Mesodermal cell (in vitro differentiated cells): ENCODE measurements at regions not wholly inside any gene's neighbourhood (a gene's known extent, or its start where the extent isn't known, plus 50 kb on each side); places are given as distances from the start of the nearest gene placed in this dataset.
"Not testable (repeated sequence)": the region's sequence is repeated elsewhere in the genome, so short reads cannot be mapped to it uniquely, and the experiment has no call there.

Source experiments
- H3K27ac ChIP-seq: 2 replicates; pipeline ENCODE4 v1.7.0; 2013; ENCODE audit warnings: mild to moderate bottlenecking, low read depth, low read length, moderate library complexity; ENCODE audit not compliant: severe bottlenecking
- H3K36me3 ChIP-seq: 2 replicates; pipeline ENCODE4 v1.7.1; 2013; ENCODE audit warnings: mild to moderate bottlenecking, low read length, moderate library complexity; ENCODE audit not compliant: control insufficient read depth, insufficient read depth
- H3K4me1 ChIP-seq: one replicate; pipeline ENCODE4 v1.7.1; 2013; ENCODE audit warnings: mild to moderate bottlenecking, low read length; ENCODE audit not compliant: insufficient read depth, control insufficient read depth, poor library complexity, severe bottlenecking
- H3K4me3 ChIP-seq: 2 replicates; pipeline ENCODE4 v1.7.0; 2013; ENCODE audit warnings: low read length, control low read depth, mild to moderate bottlenecking; ENCODE audit not compliant: insufficient read depth, poor library complexity, severe bottlenecking; ENCODE audit errors: extremely low read depth
- H3K9me3 ChIP-seq: 2 replicates; pipeline ENCODE4 v1.7.1; 2013; ENCODE audit warnings: mild to moderate bottlenecking, low read length, moderate library complexity; ENCODE audit not compliant: control insufficient read depth
- WGBS, 2 experiments: methylation state at CpG; one replicate each; pipeline ENCODE4 v1.1.5; 2013; ENCODE audit warnings: missing lambda C conversion rate in 2 of 2; ENCODE audit not compliant: insufficient coverage in 2 of 2; 5-methylcytosine and 5-hydroxymethylcytosine counted together

DNA sequence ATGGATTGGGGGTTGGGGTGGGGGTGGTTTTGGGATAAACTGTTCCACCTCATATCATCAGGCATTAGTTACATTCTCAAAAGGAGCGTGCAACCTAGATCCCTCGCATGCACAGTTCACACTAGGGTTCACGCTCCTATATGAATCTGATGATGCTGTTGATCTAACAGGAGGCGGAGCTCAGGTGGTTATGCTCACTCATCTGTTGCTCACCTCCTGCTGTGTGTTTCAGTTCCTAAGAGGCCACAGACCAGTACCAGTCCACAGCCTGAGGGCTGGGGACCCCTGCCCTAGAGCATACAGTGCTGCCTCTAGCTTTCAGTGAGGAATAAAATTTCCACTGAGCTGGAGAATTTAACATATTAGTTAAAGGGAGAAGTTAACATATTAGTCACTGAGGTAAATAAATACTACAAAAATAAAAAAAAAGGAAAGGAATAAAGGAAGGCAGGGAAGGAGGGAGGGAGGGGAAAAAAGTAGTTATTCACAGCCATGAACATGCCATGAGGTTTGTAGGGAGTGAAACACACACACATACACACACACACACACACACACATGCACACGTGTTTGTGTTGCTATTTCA, 612.7 kb upstream of the TBX3 start:
- no peak overlapping the region for H3K4me3 ChIP-seq
- WGBS, 2 experiments = 89 to 90% methylated on average over 3 to 4 of the region's 5 CpGs
- H3K9me3 ChIP-seq = no peaks in the 10 kb centered on the region
- no peaks in the 10 kb centered on the region for H3K36me3 ChIP-seq
- H3K27ac ChIP-seq = no peak overlapping the region
- H3K4me1 ChIP-seq = peaks cover 14% of the 10 kb centered on the region

DNA sequence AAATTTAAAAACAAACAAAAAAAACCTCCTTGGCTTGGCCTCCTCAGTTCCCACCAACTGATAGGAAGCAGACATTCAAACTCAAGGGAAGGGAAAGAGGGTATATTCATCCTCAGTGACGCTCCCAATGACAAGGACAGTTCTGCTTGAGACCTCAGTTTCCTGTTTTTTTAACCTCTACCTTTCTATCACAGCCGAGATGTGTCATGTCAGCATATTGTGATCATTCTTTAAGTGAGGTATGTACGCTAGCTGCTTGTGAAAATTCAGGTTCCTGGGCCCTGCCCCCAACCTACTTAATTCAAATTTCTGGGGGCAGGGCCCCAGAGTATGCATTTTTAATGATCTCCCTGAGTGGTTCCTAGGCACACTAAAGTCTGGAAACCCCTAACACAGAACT, 611.9 kb upstream of the TBX3 start:
- Histone ChIP-seq H3K4me3 (no peak overlapping the region), H3K9me3 (no peaks in the 10 kb centered on the region), H3K4me1 (peaks cover 14% of the 10 kb centered on the region), H3K27ac (no peak overlapping the region), H3K36me3 (no peaks in the 10 kb centered on the region)
- WGBS, 2 experiments = 100% methylated on average over 1 of the region's 3 CpGs; no CpG with 5 or more reads in 1 of the 2 experiments

DNA sequence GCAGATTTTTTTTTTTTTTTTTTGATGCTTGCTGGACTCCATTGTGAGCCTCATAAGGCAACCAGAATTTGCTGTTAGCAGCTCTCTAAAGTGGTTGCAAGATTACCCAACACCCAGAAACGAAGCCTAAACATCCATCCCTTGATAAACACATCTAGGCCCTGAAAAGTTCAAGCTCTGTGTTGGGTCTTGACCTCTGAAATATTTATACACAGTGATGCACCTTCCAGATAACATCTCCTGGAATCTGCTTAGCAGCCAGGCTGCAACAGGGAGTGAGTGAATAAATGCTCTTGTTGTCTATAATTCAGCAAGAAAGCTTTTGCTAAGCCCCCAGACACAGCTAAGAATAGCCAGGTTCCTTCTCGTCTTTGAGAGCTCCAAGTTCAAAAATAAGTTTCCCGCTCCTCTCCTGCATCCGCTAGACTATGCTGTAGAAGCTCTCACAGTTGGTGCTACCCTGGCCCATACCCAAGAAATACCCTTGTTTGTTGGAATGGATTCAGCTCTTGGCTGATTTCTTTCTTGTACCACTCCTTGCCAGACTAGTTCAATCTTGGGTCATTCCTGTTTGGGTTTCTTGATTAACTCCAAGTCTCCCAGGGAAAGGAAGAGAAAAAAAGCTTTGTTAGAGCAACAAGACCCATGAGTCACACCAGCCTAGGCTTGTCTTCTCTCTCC, 610.6 kb upstream of the TBX3 start:
- Histone ChIP-seq H3K4me1 (peaks cover 14% of the 10 kb centered on the region), H3K9me3 (no peaks in the 10 kb centered on the region), H3K27ac (peak overlapping the region; percentile 58), H3K4me3 (no peak overlapping the region), H3K36me3 (no peaks in the 10 kb centered on the region)
- 83 to 93% methylated on average over 3 of the region's 4 CpGs for WGBS, 2 experiments

DNA sequence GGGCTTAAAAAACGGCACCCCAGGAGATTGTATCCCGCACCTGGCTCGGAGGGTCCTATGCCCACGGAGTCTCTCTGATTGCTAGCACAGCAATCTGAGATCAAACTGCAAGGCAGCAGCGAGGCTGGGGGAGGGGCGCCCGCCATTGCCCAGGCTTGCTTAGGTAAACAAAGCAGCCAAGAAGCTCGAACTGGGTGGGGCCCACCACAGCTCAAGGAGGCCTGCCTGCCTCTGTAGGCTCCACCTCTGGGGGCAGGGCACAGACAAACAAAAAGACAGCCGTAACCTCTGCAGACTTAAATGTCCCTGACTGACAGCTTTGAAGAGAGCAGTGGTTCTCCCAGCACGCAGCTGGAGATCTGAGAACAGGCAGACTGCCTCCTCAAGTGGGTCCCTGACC, 601.5 kb upstream of the TBX3 start:
- not testable (repeated sequence) for H3K4me3 ChIP-seq, H3K4me1 ChIP-seq, H3K9me3 ChIP-seq, H3K27ac ChIP-seq, H3K36me3 ChIP-seq
- WGBS, 2 experiments = 65 to 85% methylated on average over 5 to 8 of the region's 10 CpGs

DNA sequence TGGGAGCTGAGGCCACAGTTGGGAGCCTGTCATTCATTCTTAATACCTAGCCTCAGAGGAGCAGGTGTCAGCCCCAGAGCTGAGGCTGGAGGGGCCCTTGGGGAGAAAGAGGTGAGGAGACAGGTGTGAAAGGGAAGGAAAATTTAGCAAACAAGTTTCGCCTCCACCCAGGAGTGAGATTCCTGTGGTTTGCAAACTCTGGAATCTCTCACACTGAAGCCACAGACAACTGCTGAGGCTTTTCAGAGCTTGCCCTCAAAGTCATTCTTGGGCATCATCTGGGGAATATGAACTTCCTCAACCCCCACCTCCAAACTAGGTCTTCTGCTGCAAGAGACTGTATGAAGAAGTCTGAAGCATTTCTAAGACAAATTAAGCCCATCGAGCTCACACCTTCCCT, 589.5 kb upstream of the TBX3 start:
- no peaks in the 10 kb centered on the region for H3K9me3 ChIP-seq
- H3K4me1 ChIP-seq = peaks cover 11% of the 10 kb centered on the region
- WGBS, 2 experiments = 80% methylated on average over 1 of the region's 2 CpGs; no CpG with 5 or more reads in 1 of the 2 experiments
- no peak overlapping the region for H3K4me3 ChIP-seq
- H3K27ac ChIP-seq = no peak overlapping the region
- H3K36me3 ChIP-seq = no peaks in the 10 kb centered on the region

DNA sequence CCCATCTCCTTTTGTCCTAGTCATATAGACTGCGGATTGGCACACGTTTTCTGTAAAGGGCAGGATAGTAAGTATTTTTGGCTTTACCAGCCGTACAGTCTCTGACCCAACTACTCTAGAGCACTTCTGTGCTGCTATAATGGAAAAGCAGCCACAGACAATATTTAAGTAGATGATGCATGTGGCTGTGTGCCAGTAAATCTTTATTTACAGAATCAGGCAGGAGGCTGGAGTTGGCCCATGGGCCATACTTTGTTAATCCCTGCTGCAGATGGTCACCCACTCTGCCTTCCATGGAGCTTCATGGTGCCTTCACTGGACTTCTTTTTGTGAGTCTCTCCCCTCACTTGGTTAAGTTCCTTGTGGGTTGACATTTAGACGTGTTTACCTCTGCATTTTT, 584.5 kb upstream of the TBX3 start:
- no peak overlapping the region for H3K4me3 ChIP-seq
- peaks cover 10% of the 10 kb centered on the region for H3K4me1 ChIP-seq
- H3K27ac ChIP-seq = no peak overlapping the region
- no peaks in the 10 kb centered on the region for H3K9me3 ChIP-seq
- WGBS, 2 experiments = 88% methylated on average over 1 of the region's 4 CpGs; no CpG with 5 or more reads in 1 of the 2 experiments
- H3K36me3 ChIP-seq = no peaks in the 10 kb centered on the region

DNA sequence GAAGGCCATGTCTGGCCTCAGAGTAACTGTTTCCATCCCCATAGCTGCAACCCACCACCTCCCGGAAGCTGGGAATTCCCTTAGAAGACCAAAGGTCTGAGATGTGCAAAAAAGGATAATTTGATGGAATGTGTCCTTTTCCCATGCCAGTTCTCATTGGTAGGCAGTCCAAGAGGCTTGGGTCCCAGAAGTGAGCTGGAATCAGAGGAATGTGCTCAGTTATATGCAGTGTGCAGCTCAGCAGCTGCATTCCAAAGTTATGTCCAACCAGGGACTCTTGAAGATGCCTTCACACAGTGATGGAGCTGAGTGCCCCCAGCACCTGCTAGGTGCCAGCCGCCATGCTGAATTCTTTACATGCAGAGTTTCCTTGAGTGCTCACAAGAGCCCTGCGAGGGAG, 583.9 kb upstream of the TBX3 start:
- Histone ChIP-seq H3K36me3 (no peaks in the 10 kb centered on the region), H3K4me1 (peaks cover 4% of the 10 kb centered on the region), H3K27ac (no peak overlapping the region), H3K9me3 (no peaks in the 10 kb centered on the region), H3K4me3 (no peak overlapping the region)
- 90 to 100% methylated on average over 2 of the region's 3 CpGs for WGBS, 2 experiments

DNA sequence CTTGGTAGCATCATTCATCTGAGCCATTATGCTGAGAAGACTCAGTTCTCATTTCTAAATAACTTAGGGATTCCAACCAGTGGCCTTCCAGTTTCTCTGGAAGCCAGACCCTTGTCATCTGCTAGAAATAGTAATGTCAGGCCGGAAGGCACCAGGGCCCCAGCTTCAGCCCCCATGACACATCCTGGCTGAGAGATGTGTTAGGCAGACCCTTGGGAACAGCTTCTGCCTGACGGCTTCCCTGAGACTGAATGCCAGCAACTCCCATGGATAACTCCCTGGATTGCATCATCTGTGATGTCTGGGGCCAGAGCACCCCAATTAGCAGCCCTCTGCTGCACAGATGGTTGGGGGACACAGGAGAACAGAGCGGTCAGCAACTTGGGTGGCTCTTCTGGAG, 583.5 kb upstream of the TBX3 start:
- Histone ChIP-seq H3K9me3 (no peaks in the 10 kb centered on the region), H3K4me3 (no peak overlapping the region), H3K36me3 (no peaks in the 10 kb centered on the region), H3K4me1 (peaks cover under 1% of the 10 kb centered on the region), H3K27ac (no peak overlapping the region)
- WGBS, 2 experiments = 89 to 100% methylated on average over 3 of the region's 3 CpGs

DNA sequence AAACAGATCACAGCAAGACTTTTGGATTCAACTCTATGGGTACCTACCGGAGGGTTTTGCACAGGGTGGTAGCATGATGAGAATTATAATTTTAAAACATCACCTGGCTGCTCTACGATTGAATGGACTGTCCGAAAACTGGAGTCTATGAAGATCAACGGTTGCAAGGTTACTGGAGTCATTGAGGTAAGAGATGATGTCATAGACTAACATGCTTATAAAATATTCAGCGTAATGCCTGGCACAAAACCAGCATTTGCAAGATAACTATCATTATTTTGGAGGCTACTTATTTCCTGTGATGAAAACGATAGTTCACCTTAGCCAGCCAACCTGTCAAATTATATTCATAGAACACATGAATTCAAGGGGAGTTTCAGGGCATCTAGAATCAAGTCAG, 580.6 kb upstream of the TBX3 start:
- Histone ChIP-seq H3K4me1 (peaks cover 22% of the 10 kb centered on the region), H3K27ac (no peak overlapping the region), H3K4me3 (no peak overlapping the region), H3K9me3 (no peaks in the 10 kb centered on the region), H3K36me3 (no peaks in the 10 kb centered on the region)
- 97 to 100% methylated on average over 1 to 5 of the region's 6 CpGs for WGBS, 2 experiments

DNA sequence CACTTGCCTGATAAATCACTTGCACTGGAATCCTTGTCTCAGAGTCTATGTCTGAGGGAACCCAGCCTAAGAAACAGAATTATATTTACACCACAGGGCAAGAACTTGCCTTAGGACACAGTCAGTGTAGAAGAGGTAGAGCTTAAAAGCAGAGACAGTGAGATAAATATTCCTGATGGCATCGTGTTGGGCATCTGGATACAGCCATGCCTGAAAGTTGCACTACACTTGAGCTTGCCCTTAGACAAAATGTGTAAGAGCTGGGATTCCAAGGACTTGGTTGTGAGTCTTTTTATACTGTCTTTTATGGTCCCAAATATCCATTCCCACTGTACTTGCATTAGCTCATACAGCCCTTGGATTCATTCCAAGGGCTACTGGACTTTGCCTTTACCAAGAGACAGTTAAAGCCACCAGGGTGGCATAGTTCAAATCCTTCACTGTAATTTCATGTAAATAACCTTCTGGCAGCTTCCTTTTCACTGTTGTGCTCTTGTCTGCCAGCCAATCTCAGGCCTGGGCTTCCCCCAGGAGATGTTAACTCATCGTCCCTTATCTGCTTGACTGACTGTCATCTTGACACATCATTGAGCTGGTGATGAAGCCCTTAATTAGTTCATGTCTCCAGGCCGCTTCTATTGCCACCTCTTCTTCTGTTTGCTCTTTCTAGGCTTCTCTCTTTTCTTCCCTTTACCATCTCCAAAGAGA, 577.9 kb upstream of the TBX3 start:
- no peaks in the 10 kb centered on the region for H3K9me3 ChIP-seq
- 41 to 52% methylated on average over 3 of the region's 3 CpGs for WGBS, 2 experiments
- no peak overlapping the region for H3K4me3 ChIP-seq
- no peak overlapping the region for H3K27ac ChIP-seq
- H3K4me1 ChIP-seq = peaks cover 22% of the 10 kb centered on the region
- no peaks in the 10 kb centered on the region for H3K36me3 ChIP-seq
